Epithelial cell of esophagus (primary cell): ENCODE measurements at regions not wholly inside any gene's neighbourhood (a gene's known extent, or its start where the extent isn't known, plus 50 kb on each side); places are given as distances from the start of the nearest gene placed in this dataset.

Experiments
- DNase-seq: peaks from one replicate; pipeline ENCODE4 v3.0.0; 2010; ENCODE audit warnings: low read depth
- H3K4me3 ChIP-seq: 2 replicates; pipeline ENCODE4 v1.5.1; 2011; ENCODE audit warnings: mild to moderate bottlenecking, low read length, control low read depth
- CTCF ChIP-seq: IDR thresholded peaks from 2 replicates; pipeline ENCODE4 v1.5.1; 2011; ENCODE audit warnings: low read depth, mild to moderate bottlenecking, low read length, control low read depth, inconsistent platforms; ENCODE audit not compliant: insufficient read depth; ENCODE audit errors: missing control alignments

- peak; percentile 47 for DNase-seq
- no peak overlapping the region for H3K4me3 ChIP-seq
- TF ChIP-seq CTCF: no peak
Observed at GRCh38 chr7:121519548-121520521, 123.7 kb upstream of the FAM3C start.

- H3K4me3 ChIP-seq: no peak overlapping the region
- no peak for TF ChIP-seq CTCF
- DNase-seq: no peak
Observed at GRCh38 chr7:121517591-121517990, 121.5 kb upstream of the FAM3C start.

- H3K4me3 ChIP-seq: no peak overlapping the region
- DNase-seq: no peak
- TF ChIP-seq CTCF: no peak
Observed at GRCh38 chr7:121516821-121517220, 120.7 kb upstream of the FAM3C start.

- peak; percentile 70 for DNase-seq
- no peak for TF ChIP-seq CTCF
- H3K4me3 ChIP-seq: no peak overlapping the region
Observed at GRCh38 chr7:121515630-121516401, 119.7 kb upstream of the FAM3C start.

GRCh38 chr7:121515229-121515628 is 119.1 kb upstream of the FAM3C start:
- H3K4me3 ChIP-seq: no peak overlapping the region
- TF ChIP-seq CTCF: no peak
- peak; percentile 79 for DNase-seq

- DNase-seq: no peak
- no peak for TF ChIP-seq CTCF
- no peak overlapping the region for H3K4me3 ChIP-seq
Observed at GRCh38 chr7:121513105-121513504, 117.0 kb upstream of the FAM3C start.
